ENCODE measurements at regions not wholly inside any gene's neighbourhood (a gene's known extent, or its start where the extent isn't known, plus 50 kb on each side); places are given as distances from the start of the nearest gene placed in this dataset.

- Histone ChIP-seq H3K9me3 (ENCODE audit: low read depth) (no peaks in the 10 kb centered on the region), H3K36me3 (no peaks in the 10 kb centered on the region), H3K27ac (no peak overlapping the region), H3K27me3 (no peaks in the 10 kb centered on the region), H3K4me3 (no peak overlapping the region), H3K4me1 (ENCODE audit: low read depth) (no peaks in the 10 kb centered on the region)
- no peak for TF ChIP-seq CTCF (IDR thresholded peaks at IDR 0.05; ENCODE audit: low read depth, low read length)
- no peak for DNase-seq (ENCODE audit: low read depth in 1 of 2, low spot score in 1 of 2)
These were observed 353.8 kb downstream of the AACS start for GRCh38 chr12:125418902-125419564.

GRCh38 chr12:125424909-125425308, 359.7 kb downstream of the AACS start:
- DNase-seq (ENCODE audit: low read depth in 1 of 2, low spot score in 1 of 2): no peak

GRCh38 chr12:125431516-125431915, 366.3 kb downstream of the AACS start:
- TF ChIP-seq CTCF (IDR thresholded peaks at IDR 0.05; ENCODE audit: low read depth, low read length): no peak
- Histone ChIP-seq H3K27me3 (no peaks in the 10 kb centered on the region), H3K4me3 (no peak overlapping the region), H3K4me1 (ENCODE audit: low read depth) (no peaks in the 10 kb centered on the region), H3K27ac (no peak overlapping the region), H3K9me3 (ENCODE audit: low read depth) (no peaks in the 10 kb centered on the region), H3K36me3 (no peaks in the 10 kb centered on the region)
- no peak for DNase-seq (ENCODE audit: low read depth in 1 of 2, low spot score in 1 of 2)

More at GRCh38 chr12:125424909-125425308, 359.7 kb downstream of the AACS start:
- no peak for TF ChIP-seq CTCF (IDR thresholded peaks at IDR 0.05; ENCODE audit: low read depth, low read length)
- Histone ChIP-seq H3K27me3 (no peaks in the 10 kb centered on the region), H3K4me1 (ENCODE audit: low read depth) (no peaks in the 10 kb centered on the region), H3K4me3 (no peak overlapping the region), H3K36me3 (no peaks in the 10 kb centered on the region), H3K9me3 (ENCODE audit: low read depth) (no peaks in the 10 kb centered on the region), H3K27ac (no peak overlapping the region)

GRCh38 chr12:125434131-125434530, 368.9 kb downstream of the AACS start:
- no peak for TF ChIP-seq CTCF (IDR thresholded peaks at IDR 0.05; ENCODE audit: low read depth, low read length)
- Histone ChIP-seq H3K4me3 (no peak overlapping the region), H3K27ac (no peak overlapping the region), H3K4me1 (ENCODE audit: low read depth) (no peaks in the 10 kb centered on the region), H3K27me3 (no peaks in the 10 kb centered on the region), H3K9me3 (ENCODE audit: low read depth) (no peaks in the 10 kb centered on the region), H3K36me3 (no peaks in the 10 kb centered on the region)
- no peak for DNase-seq (ENCODE audit: low read depth in 1 of 2, low spot score in 1 of 2)

GRCh38 chr12:125434936-125435443, 369.8 kb downstream of the AACS start:
- no peak for DNase-seq (ENCODE audit: low read depth in 1 of 2, low spot score in 1 of 2)
- Histone ChIP-seq H3K27me3 (no peaks in the 10 kb centered on the region), H3K4me1 (ENCODE audit: low read depth) (no peaks in the 10 kb centered on the region), H3K9me3 (ENCODE audit: low read depth) (no peaks in the 10 kb centered on the region), H3K27ac (no peak overlapping the region), H3K4me3 (no peak overlapping the region), H3K36me3 (no peaks in the 10 kb centered on the region)
- no peak for TF ChIP-seq CTCF (IDR thresholded peaks at IDR 0.05; ENCODE audit: low read depth, low read length)
